Upper lobe of left lung (tissue), 6 donors: ENCODE measurements at regions not wholly inside any gene's neighbourhood (a gene's known extent, or its start where the extent isn't known, plus 50 kb on each side); places are given as distances from the start of the nearest gene placed in this dataset.
A peak's percentile ranks its signal among the peaks of the same experiment; 100 is the strongest.
"Not testable (repeated sequence)": the region's sequence is repeated elsewhere in the genome, so short reads cannot be mapped to it uniquely, and the experiment has no call there.

ENCODE experiments used
- ATAC-seq, 2 donors: fragments of 200-7000 bp; cut with Tn5 transposase; one replicate each; pipeline ENCODE4 v1.9.1; 2022; ENCODE audit warnings: mild to moderate bottlenecking in 2 of 2, moderate library complexity in 2 of 2; ENCODE audit not compliant: low FRiP score in 2 of 2
- DNase-seq, 2 donors: peaks; one replicate each; pipeline ENCODE4 v3.0.0-alpha.2; 2019 to 2020
- H3K27ac ChIP-seq, 4 donors: fragments of 200-600 bp; sonication (generic); one replicate each; pipeline ENCODE4 v1.5.1; 2016 to 2019
- H3K27me3 ChIP-seq, 4 donors: fragments of 200-600 bp; sonication (generic); one replicate each; pipeline ENCODE4 v1.5.1; 2017 to 2019
- H3K36me3 ChIP-seq, 4 donors: fragments of 200-600 bp; sonication (generic); one replicate each; pipeline ENCODE4 v1.5.1; 2016 to 2019
- H3K4me1 ChIP-seq, 4 donors: fragments of 200-600 bp; sonication (generic); one replicate each; pipeline ENCODE4 v1.5.1; 2018 to 2019
- H3K4me3 ChIP-seq, 4 donors: fragments of 200-600 bp; sonication (generic); one replicate each; pipeline ENCODE4 v1.5.1; 2017 to 2019; ENCODE audit warnings: mild to moderate bottlenecking in 2 of 4, moderate library complexity in 1 of 4
- H3K9me3 ChIP-seq, 4 donors: fragments of 200-600 bp; sonication (generic); one replicate each; pipeline ENCODE4 v1.5.1; 2018 to 2019
- CTCF ChIP-seq, 6 experiments: fragments of 450-650 bp in 4 of 6; fragments of 200-600 bp in 2 of 6; sonication (generic) in 2 of 6; IDR thresholded peaks; one replicate each; pipeline ENCODE4 v1.5.1; 2016 to 2019; ENCODE audit warnings: antibody characterized with exemption in 6 of 6
- EP300 ChIP-seq, 4 donors: sonication (generic); formaldehyde crosslinking; IDR thresholded peaks; one replicate each; pipeline ENCODE4 v1.5.1; 2017; ENCODE audit warnings: antibody characterized with exemption in 4 of 4, control low read depth in 2 of 4
- POLR2A ChIP-seq, 4 donors: fragments of 450-650 bp; IDR thresholded peaks; one replicate each; pipeline ENCODE4 v1.5.1; 2016 to 2017; ENCODE audit warnings: antibody characterized with exemption in 4 of 4, mild to moderate bottlenecking in 2 of 4
- POLR2AphosphoS5 ChIP-seq, 2 donors: sonication (generic); formaldehyde crosslinking; IDR thresholded peaks; one replicate each; pipeline ENCODE4 v1.5.1; 2017; ENCODE audit warnings: antibody characterized with exemption in 2 of 2
- WGBS, 2 donors: methylation state at CpG; one replicate each; pipeline ENCODE4 v1.1.5; 2017 to 2018; 5-methylcytosine and 5-hydroxymethylcytosine counted together
- donor health status: DM: no; HTN: no; CAD: no; lungs with moderate emphysema.
- donor health status: DM: no; HTN: yes; CAD: no; lungs with severe emphysema.

- no peak overlapping the region for H3K27ac ChIP-seq
- no peak overlapping the region for H3K4me3 ChIP-seq
- no peaks in the 10 kb centered on the region for H3K9me3 ChIP-seq
- ATAC-seq = no peak
- DNase-seq = no peak
- H3K27me3 ChIP-seq = no peaks in the 10 kb centered on the region
- WGBS, 2 donors = 90 to 95% methylated on average over 4 to 6 of the region's 6 CpGs
- H3K36me3 ChIP-seq = no peaks in the 10 kb centered on the region
- peaks cover 0 to 4% (median 0%) of the 10 kb centered on the region in 4 donors for H3K4me1 ChIP-seq
- no peak for TF ChIP-seq EP300 (IDR thresholded peaks at IDR 0.05)
- TF ChIP-seq POLR2A (IDR thresholded peaks at IDR 0.05) = no peak
- TF ChIP-seq POLR2AphosphoS5 (IDR thresholded peaks at IDR 0.05) = no peak
- no peak for TF ChIP-seq CTCF (IDR thresholded peaks at IDR 0.05)
Measured at GRCh38 chr14:38363217-38363616, 107.3 kb upstream of the CLEC14A start.

GRCh38 chr14:38357557-38357956 is 101.7 kb upstream of the CLEC14A start:
- TF ChIP-seq EP300 (IDR thresholded peaks at IDR 0.05) (peak in 1 of 4 donors; percentile 43), POLR2AphosphoS5 (IDR thresholded peaks at IDR 0.05) (peak in 1 of 2 donors; percentile 34), CTCF (IDR thresholded peaks at IDR 0.05) (no peak), POLR2A (IDR thresholded peaks at IDR 0.05) (no peak)
- H3K27ac ChIP-seq = peak overlapping the region in 2 of 4 donors; percentile 41 to 67
- DNase-seq = no peak
- H3K4me3 ChIP-seq = no peak overlapping the region
- WGBS, 2 donors = 21 to 32% methylated on average over 1 of the region's 1 CpG
- peaks cover 0 to 3% (median 0%) of the 10 kb centered on the region in 4 donors for H3K4me1 ChIP-seq
- no peak for ATAC-seq
- peaks cover 0 to 7% (median 0%) of the 10 kb centered on the region in 4 donors for H3K9me3 ChIP-seq
- H3K27me3 ChIP-seq = no peaks in the 10 kb centered on the region
- no peaks in the 10 kb centered on the region for H3K36me3 ChIP-seq

- not testable (repeated sequence) for H3K27ac ChIP-seq, DNase-seq, ATAC-seq, H3K4me1 ChIP-seq, H3K4me3 ChIP-seq, H3K36me3 ChIP-seq, H3K9me3 ChIP-seq, H3K27me3 ChIP-seq
- WGBS, 2 donors = 89 to 93% methylated on average over 2 of the region's 2 CpGs
Measured at GRCh38 chr14:38355473-38355872, 99.6 kb upstream of the CLEC14A start.

- Histone ChIP-seq H3K27me3 (no peaks in the 10 kb centered on the region), H3K9me3 (no peaks in the 10 kb centered on the region), H3K36me3 (no peaks in the 10 kb centered on the region), H3K4me3 (no peak overlapping the region), H3K4me1 (no peaks in the 10 kb centered on the region), H3K27ac (no peak overlapping the region)
- TF ChIP-seq EP300 (IDR thresholded peaks at IDR 0.05) = no peak
- no peak for DNase-seq
- ATAC-seq = no peak
- 40 to 50% methylated on average over 1 of the region's 1 CpG for WGBS, 2 donors
Measured at GRCh38 chr14:38350102-38350501, 94.2 kb upstream of the CLEC14A start.

- ATAC-seq (no peak), DNase-seq (no peak)
- H3K4me1 ChIP-seq = no peaks in the 10 kb centered on the region
- no peaks in the 10 kb centered on the region for H3K36me3 ChIP-seq
- no peaks in the 10 kb centered on the region for H3K27me3 ChIP-seq
- no peak overlapping the region for H3K4me3 ChIP-seq
- TF ChIP-seq EP300 (IDR thresholded peaks at IDR 0.05) (no peak), POLR2A (IDR thresholded peaks at IDR 0.05) (no peak), CTCF (IDR thresholded peaks at IDR 0.05) (no peak)
- H3K27ac ChIP-seq = no peak overlapping the region
- H3K9me3 ChIP-seq = no peaks in the 10 kb centered on the region
Measured at GRCh38 chr14:38342803-38343202, 86.9 kb upstream of the CLEC14A start.

GRCh38 chr14:38339696-38340095 is 83.8 kb upstream of the CLEC14A start:
- no peak overlapping the region for H3K4me3 ChIP-seq
- H3K27ac ChIP-seq = no peak overlapping the region
- DNase-seq (no peak), ATAC-seq (no peak)
- H3K36me3 ChIP-seq = no peaks in the 10 kb centered on the region
- 89 to 100% methylated on average over 1 of the region's 1 CpG for WGBS, 2 donors
- TF ChIP-seq POLR2AphosphoS5 (IDR thresholded peaks at IDR 0.05) = no peak
- TF ChIP-seq EP300 (IDR thresholded peaks at IDR 0.05) = no peak
- TF ChIP-seq POLR2A (IDR thresholded peaks at IDR 0.05) = no peak
- no peaks in the 10 kb centered on the region for H3K4me1 ChIP-seq
- no peaks in the 10 kb centered on the region for H3K27me3 ChIP-seq
- H3K9me3 ChIP-seq = no peaks in the 10 kb centered on the region
